Activated naive CD4-positive, alpha-beta T cell treated with anti-CD3 and anti-CD28 coated beads, Interleukin-2, amount 50 U/mL, for 72 hours (primary cell): ENCODE measurements at regions not wholly inside any gene's neighbourhood (a gene's known extent, or its start where the extent isn't known, plus 50 kb on each side); places are given as distances from the start of the nearest gene placed in this dataset.

ENCODE experiments used
- ATAC-seq, 2 donors: fragments of 150-1000 bp; cut with Tn5 transposase; 2 replicates each; pipeline ENCODE4 v1.10.0; 2021; ENCODE audit warnings: mild to moderate bottlenecking in 2 of 2, moderate library complexity in 2 of 2
- DNase-seq, 2 donors: peaks; one replicate each; pipeline ENCODE4 v3.0.0; 2021 to 2022; ENCODE audit warnings: low spot score in 2 of 2
- H3K27ac Mint-ChIP-seq, 2 donors: one replicate each; pipeline ENCODE4 v1.8.0; 2022; ENCODE audit warnings: mild to moderate bottlenecking in 2 of 2, mixed read lengths in 2 of 2
- H3K36me3 Mint-ChIP-seq, 2 donors: one replicate each; pipeline ENCODE4 v1.8.0; 2022; ENCODE audit warnings: mixed read lengths in 2 of 2
- H3K9me3 Mint-ChIP-seq, 2 donors: one replicate each; pipeline ENCODE4 v1.8.0; 2022; ENCODE audit warnings: mixed read lengths in 2 of 2

DNA sequence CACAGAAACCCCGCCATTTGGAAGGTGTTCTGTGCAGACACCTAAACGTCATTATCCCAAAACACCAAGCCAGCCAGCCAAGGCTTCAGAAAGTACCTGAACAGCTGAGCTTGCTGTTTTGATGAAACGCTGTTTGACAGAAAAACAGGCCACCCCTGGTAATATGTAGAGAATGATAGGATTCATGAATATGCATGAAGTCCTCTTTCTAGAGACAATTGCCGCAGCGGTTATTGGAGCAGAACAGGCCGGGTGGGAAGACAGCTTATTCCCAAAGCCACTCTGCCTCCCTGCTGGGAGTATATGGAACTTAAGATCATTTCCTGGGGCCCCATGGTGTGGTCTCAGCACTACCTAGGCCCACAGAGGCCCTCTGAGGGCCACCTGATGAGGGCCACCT lies 229.5 kb downstream of the UQCRFS1 start:
- Mint-ChIP-seq H3K36me3 (no peaks in the 10 kb centered on the region), H3K27ac (no peak overlapping the region), H3K9me3 (no peaks in the 10 kb centered on the region)
- no peak for ATAC-seq
- DNase-seq = no peak

DNA sequence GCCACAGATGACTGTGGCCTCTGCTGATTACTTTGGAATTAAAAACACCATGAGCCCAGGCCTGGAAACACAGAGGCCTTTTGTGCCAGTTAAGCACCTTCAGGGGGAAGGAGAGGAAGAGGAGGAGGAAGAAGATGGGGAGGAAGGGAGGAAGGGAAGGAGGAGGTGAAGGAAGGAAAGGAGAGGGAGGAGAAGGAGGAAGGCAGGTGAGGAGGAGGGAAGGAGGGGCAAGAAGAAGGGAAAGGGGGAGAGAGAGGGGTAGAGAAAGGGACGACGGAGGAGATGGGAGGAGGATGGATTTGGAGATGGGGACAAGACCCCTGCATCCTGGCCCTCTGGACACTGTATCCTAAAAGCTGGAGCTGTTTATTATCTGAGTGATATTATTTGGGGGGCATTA lies 231.0 kb downstream of the UQCRFS1 start:
- ATAC-seq (no peak), DNase-seq (no peak)
- Mint-ChIP-seq H3K9me3 (no peaks in the 10 kb centered on the region), H3K27ac (no peak overlapping the region), H3K36me3 (no peaks in the 10 kb centered on the region)

DNA sequence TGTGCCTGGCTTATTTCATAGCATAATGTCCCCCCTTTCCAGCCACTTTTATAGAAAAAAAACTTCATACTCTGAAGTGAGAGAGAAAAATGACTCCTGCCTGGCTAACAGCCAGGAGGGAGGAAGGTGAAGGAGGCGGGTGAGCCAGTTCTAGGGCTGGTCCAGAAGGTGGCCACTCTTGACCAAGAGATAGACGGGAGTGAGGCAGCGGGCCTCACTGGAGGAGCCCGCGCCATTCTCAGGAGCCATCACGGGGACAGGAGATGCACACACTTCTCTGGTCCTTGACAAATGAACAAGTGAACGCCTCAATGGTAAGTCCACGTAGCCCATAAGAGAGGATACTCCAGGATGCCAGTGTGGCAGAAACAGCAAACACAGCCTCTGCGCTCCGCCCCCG lies 231.4 kb downstream of the UQCRFS1 start:
- no peaks in the 10 kb centered on the region for H3K9me3 Mint-ChIP-seq
- H3K27ac Mint-ChIP-seq = no peak overlapping the region
- no peaks in the 10 kb centered on the region for H3K36me3 Mint-ChIP-seq
- DNase-seq (no peak), ATAC-seq (no peak)

DNA sequence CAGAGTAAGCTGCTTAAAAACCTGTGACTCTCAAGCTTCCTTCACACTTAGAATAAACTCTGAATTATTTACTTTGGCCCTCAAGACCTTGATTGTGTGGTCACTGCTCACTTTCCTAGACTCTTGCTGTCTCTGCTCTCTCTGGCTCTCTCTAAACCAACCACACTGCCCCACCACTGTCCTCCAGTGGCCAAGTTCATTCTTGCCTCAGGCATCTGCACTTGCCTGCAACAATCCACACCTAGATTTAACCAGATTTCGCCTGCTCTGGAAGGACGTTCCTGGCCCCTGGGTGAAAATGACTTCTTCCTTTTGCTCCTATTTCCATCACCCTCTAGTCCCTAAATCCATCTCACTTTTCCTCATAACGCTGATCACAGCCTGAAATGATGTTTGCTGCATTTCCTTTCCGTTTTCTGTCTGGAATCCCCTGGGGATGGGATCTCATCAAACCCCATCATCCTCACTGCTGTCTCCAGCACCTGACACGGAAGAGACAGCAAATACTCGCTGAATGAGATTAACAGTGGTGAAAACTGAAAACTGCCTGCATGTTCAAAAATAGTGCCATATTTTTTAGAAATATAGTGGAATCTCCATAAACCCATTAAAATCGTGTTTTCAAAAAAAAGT lies 232.6 kb downstream of the UQCRFS1 start:
- ATAC-seq (no peak), DNase-seq (no peak)
- H3K9me3 Mint-ChIP-seq = no peaks in the 10 kb centered on the region
- H3K36me3 Mint-ChIP-seq = no peaks in the 10 kb centered on the region
- no peak overlapping the region for H3K27ac Mint-ChIP-seq

DNA sequence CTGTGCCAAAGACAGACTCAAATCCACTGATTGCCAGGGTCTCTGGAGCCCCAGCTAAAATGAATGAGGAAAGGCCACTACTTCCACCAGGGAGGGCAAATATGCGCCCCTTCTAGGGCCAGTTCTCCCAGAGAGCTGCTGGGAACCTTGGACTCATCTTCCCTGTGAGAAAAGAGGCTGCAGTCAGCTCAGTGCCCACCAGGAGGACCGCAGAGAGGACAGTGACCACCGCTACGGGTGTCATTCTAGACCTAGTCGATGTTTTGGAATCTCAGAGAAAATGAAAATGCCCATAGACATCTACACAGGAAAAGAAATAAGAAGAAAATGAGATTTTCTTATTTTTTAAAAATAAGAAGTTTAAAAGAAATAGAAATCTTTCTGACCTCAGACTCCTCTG lies 235.1 kb downstream of the UQCRFS1 start:
- Mint-ChIP-seq H3K27ac (no peak overlapping the region), H3K36me3 (no peaks in the 10 kb centered on the region), H3K9me3 (no peaks in the 10 kb centered on the region)
- ATAC-seq (no peak), DNase-seq (no peak)

DNA sequence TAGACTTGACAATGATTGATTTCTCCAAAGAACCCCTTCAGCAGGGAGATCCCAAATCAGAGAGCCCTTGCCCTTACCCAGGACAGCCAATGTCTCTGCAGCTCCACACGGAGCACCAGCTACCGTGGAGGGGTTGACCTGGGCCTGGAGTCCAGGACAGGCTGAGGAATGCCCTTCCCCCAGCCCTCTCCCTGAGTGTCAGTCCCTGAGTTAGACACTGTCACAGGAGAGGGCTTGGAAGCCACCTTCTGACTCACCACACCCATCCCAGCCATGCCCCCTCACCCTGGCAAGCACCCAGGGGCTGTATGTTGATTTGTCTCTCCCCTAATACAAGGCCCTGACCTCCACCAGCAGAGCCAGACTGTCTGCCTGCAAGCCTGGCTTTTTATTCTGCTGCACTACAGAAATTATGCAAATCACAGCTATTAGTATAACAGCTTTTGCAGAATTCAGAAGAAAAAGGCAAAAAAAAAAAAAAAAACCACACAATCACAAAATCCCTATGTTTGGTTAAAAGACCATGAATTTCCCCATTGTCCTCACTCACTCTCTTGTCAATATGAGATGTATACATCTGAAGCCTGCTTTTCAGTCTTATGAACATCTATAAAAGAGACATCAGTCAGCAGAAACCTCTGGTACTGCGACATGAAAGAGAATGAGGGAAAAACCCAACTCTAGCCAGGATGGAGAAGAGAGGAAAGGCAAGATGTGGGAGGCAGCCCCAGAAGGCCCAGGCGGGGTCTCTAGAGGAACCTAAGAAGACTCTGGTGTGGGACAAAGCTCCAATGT lies 240.7 kb downstream of the UQCRFS1 start:
- Mint-ChIP-seq H3K27ac (no peak overlapping the region), H3K36me3 (no peaks in the 10 kb centered on the region), H3K9me3 (no peaks in the 10 kb centered on the region)
- ATAC-seq = no peak
- no peak for DNase-seq

DNA sequence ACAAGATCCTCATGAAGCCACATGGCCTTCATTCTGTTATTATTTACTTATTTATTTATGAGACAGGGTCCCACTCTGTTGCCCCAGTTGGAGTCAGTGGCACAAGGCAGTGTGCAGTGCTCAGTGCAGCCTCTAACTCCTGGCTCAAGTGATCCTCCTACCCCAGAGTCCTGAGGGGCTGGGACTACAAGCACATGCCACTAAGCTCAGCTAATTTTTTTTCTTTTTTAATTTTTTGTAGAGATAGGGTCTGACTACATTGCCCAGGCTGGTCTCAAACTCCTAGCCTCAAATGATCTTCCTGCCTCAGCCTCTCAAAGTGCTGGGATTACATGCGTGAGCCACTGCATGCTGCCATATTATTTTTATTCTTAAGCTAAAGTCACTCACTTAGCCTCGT lies 241.4 kb downstream of the UQCRFS1 start:
- DNase-seq (no peak), ATAC-seq (no peak)
- no peak overlapping the region for H3K27ac Mint-ChIP-seq
- H3K36me3 Mint-ChIP-seq = no peaks in the 10 kb centered on the region
- no peaks in the 10 kb centered on the region for H3K9me3 Mint-ChIP-seq

DNA sequence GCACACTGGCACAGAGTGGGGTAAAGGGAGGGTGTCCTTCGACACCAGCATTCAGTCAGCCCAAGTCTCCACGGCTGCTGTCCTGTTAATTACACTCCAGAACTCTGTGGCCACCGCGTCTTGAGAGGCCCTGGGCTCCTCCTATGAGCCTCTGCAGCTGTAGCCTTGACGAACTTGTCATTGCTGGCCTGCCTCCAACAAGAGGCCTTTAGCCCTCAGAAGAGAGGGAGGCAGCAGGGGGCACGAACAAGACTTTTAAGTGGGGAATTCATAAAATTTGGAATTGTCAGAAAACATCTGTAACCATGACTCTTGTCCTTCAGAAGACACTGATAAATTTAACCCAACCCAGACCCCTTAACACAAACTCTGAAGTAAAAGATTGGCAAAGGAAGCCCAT lies 241.9 kb downstream of the UQCRFS1 start:
- Mint-ChIP-seq H3K9me3 (no peaks in the 10 kb centered on the region), H3K27ac (no peak overlapping the region), H3K36me3 (no peaks in the 10 kb centered on the region)
- DNase-seq (no peak), ATAC-seq (no peak)

DNA sequence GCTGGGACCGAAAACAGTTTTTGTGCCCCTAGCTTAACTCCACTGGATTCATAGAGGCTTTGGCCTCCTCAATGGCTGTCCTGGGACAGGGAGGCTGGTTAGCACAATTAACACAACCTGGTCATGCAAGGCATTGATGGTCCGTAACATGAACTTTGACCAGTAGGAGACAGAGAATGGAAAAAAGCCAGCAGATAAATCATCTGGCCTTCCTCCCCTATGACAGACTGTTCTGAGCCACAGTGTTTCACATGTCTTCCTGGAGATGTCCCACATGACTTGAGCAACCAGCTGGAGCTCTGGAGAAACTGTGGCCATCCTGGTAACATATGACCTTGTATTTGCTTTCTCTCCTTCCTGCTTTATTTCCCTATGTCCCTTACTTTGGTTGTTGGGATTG lies 244.2 kb downstream of the UQCRFS1 start:
- no peaks in the 10 kb centered on the region for H3K36me3 Mint-ChIP-seq
- ATAC-seq = no peak
- H3K9me3 Mint-ChIP-seq = no peaks in the 10 kb centered on the region
- H3K27ac Mint-ChIP-seq = no peak overlapping the region
- DNase-seq = no peak

DNA sequence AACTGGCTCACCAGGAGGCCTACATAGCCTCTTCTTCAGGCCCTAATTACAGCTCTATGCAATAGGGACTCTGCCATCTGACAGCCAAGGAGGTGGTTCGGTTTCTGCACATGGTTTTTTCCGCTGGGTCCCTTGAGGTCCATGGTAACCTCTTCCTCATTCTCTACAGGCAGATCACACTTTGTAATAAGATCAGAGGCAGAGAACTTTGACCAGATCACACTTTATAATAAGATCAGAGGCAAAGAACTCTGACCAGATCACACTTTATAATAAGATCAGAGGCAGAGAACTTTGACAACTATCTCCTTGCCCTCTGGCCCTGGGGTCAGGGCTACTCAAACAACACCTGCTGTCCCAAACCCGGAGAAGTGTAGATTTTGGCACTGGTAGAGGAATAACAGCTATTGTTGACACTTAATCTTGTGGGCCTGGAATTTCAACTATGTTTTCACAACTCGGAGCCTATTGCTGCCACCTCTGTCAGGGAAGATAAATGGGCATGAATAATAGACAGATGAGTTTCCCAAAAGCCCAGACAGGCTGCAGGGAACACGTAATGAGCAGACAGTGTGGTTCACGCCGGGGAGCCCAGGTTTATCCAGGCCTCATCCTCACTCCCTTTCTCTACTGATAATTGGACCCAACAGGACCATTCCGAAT lies 246.1 kb downstream of the UQCRFS1 start:
- no peak overlapping the region for H3K27ac Mint-ChIP-seq
- DNase-seq = no peak
- no peak for ATAC-seq
- H3K36me3 Mint-ChIP-seq = no peaks in the 10 kb centered on the region
- no peaks in the 10 kb centered on the region for H3K9me3 Mint-ChIP-seq

DNA sequence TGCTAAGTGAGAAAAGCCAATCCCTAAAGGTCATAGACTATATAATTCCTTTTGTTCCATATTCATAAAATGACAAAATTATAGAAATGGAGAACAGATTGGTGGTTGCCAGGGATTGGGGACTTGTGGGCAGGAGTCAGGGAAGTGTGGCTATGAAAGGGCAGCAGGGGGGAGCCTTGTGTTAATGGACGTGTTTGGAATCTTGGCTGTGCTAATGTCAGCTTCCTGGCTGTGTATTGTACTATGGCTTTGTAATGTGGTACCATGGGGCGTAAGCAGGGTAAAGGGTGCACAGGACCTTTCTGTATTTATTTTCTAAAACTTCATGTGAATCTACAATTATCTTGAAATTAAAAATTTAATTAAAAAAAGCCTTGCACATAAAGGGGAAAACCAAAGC lies 248.5 kb downstream of the UQCRFS1 start:
- Mint-ChIP-seq H3K9me3 (no peaks in the 10 kb centered on the region), H3K36me3 (no peaks in the 10 kb centered on the region), H3K27ac (no peak overlapping the region)
- no peak for ATAC-seq
- no peak for DNase-seq

DNA sequence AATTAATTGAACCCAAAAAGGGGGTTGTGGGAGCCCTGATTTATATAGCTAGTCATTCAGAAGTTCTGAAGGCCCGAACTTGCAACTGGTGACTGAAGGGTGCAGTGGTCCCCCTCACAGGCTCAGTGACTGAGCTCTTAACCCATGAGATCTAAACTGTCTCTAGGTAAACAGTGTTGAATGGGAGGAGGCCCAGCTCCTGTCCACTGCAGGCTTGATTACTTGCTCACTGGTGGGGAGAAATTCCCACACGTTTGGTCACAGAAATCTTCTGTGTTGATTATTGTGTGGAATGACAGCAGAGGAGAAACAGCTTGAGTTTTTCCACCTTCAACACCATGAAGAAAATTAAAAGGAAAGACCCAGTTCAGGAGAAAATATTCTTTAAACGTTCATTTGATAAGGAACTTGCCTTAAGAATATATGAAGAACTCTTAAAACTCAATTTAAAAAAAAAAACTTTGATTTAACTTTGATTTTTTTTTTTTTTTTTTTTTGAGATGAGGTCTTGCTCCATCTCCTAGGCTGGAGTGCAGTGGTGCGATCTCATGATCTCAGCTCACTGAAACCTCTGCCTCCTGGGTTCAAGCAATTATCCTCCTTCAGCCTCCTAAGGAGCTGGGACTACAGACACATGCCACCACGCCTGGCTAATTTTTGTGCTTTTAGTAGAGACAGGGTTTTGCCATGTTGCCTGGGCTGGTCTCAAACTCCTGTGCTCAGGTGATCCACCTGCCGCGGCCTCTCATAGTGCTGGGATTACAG lies 249.3 kb downstream of the UQCRFS1 start:
- Mint-ChIP-seq H3K9me3 (no peaks in the 10 kb centered on the region), H3K36me3 (no peaks in the 10 kb centered on the region), H3K27ac (no peak overlapping the region)
- DNase-seq (no peak), ATAC-seq (no peak)

DNA sequence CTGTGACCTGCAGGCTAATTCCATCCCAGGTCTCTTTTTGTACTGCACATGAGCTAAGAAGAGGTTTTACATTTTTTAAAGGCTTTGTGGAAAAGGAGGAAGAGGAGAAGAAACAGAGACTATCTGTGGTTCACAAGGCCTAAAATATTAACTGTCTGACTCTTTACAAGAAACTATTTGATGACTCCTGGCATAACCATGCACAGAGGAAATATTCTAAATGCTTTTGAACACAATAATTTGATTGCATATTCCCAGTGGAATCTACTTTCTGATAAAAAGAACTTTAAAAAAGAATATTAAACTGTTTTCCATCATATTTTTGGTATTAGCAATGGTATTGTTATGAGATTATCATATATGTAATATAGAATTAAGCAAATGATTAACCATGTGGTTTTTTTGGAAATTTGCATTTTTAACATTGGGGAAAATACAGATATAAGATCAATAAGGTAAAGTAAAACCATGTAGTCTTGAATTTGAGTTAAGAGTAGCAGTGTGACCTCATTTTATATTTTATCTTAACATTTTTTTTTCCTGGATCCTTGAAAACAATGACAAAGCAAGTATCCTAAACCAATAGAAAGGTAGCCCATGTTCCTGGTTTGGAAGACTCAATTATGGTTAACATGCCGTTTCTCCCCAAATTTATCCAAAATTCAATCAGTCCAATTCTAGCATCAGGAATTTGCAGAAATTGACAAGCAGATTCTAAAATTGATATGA lies 251.0 kb downstream of the UQCRFS1 start:
- no peak for DNase-seq
- no peak for ATAC-seq
- no peaks in the 10 kb centered on the region for H3K36me3 Mint-ChIP-seq
- no peaks in the 10 kb centered on the region for H3K9me3 Mint-ChIP-seq
- no peak overlapping the region for H3K27ac Mint-ChIP-seq

DNA sequence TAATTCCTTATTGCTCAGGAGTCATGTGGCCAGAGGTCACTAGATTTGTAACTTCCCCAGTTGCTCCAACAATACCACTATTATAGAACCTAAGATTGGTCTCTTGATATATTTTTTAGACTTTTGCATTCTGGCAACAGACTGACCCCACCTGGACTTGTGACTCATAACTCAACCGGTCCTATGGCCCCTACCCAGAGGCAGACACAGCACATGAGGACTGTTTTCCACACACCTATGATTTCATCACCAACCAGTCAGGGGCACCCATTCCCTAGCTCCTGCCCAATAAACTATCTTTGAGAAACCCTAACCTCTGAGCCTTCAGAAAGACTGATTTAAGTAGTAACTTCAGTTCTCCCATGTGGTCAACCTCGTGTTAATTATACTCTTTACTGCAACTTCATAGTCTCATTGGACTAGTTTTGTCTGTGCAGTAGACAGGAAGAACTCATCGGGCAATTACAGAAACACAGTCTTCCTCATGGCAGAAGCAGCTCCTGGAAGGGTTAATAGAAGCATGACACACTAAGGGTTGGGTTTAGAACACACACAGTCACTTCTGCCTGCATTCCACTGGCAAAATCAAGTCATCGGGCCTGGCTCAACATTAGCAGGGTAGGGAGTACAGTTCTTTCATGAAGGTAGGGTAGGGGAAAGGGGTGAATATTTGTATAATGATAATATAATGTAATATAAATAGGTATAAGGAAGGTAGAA lies 251.8 kb downstream of the UQCRFS1 start:
- Mint-ChIP-seq H3K9me3 (no peaks in the 10 kb centered on the region), H3K36me3 (no peaks in the 10 kb centered on the region), H3K27ac (no peak overlapping the region)
- no peak for ATAC-seq
- no peak for DNase-seq

DNA sequence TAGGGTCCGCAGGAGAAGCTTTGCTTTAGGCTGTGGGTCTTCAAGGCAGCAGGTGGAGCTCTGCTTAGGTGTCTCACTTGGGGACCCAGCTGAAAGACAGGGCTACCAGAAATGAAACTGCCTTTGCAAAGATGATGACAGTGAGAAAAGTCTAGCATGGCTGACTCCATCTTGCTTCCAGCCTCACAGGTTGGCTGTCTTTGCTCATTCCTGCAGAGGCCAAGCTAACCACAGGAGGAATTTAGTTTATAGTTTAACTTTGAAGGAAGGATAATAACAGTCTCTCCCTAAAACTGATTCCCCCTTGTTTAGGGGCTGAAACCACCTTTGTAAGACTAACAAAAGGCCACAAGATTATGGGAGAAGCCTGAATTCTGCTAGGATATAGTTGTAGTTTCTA lies 252.4 kb downstream of the UQCRFS1 start:
- ATAC-seq (no peak), DNase-seq (no peak)
- H3K9me3 Mint-ChIP-seq = no peaks in the 10 kb centered on the region
- H3K27ac Mint-ChIP-seq = no peak overlapping the region
- no peaks in the 10 kb centered on the region for H3K36me3 Mint-ChIP-seq

DNA sequence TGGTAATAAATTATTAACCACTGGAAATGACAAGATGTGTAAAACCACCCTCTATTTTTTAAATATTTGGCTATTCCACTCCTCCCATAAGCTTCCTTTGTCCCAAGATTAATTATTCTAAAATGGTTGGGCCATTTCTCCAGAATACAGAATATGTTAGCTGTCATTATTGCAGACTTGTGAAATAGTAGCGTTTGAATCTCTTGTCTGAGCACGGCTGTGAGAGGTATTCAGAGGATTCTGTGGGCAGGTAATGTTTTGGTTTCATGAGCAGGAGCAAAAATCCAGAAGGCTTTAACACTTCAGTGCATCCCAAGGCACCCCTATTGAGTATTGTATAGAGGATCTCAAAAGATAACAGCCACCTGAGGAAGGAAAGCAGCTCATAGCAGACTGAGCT lies 256.0 kb downstream of the UQCRFS1 start:
- Mint-ChIP-seq H3K9me3 (no peaks in the 10 kb centered on the region), H3K27ac (no peak overlapping the region), H3K36me3 (no peaks in the 10 kb centered on the region)
- no peak for ATAC-seq
- no peak for DNase-seq
